HFFc6 (cell line): ENCODE measurements at regions not wholly inside any gene's neighbourhood (a gene's known extent, or its start where the extent isn't known, plus 50 kb on each side); places are given as distances from the start of the nearest gene placed in this dataset.
"Not testable (repeated sequence)": the region's sequence is repeated elsewhere in the genome, so short reads cannot be mapped to it uniquely, and the experiment has no call there.

ENCODE experiments used
- DNase-seq: peaks from one replicate; pipeline ENCODE4 v3.0.0-alpha.2; 2018
- H3K27ac Mint-ChIP-seq: 2 replicates; pipeline ENCODE4 v1.8.0; 2020; ENCODE audit warnings: mild to moderate bottlenecking, mixed read lengths
- H3K27me3 Mint-ChIP-seq: 2 replicates; pipeline ENCODE4 v1.8.0; 2021; ENCODE audit warnings: mild to moderate bottlenecking, moderate library complexity, mixed read lengths; ENCODE audit not compliant: insufficient read depth
- H3K36me3 Mint-ChIP-seq: 2 replicates; pipeline ENCODE4 v1.8.0; 2021; ENCODE audit warnings: low read depth, mixed read lengths
- H3K4me1 Mint-ChIP-seq: 2 replicates; pipeline ENCODE4 v1.8.0; 2020; ENCODE audit warnings: low read depth, mixed read lengths
- H3K4me3 Mint-ChIP-seq: 2 replicates; pipeline ENCODE4 v1.8.0; 2020; ENCODE audit warnings: mild to moderate bottlenecking, moderate library complexity, mixed read lengths
- H3K9me3 Mint-ChIP-seq: 2 replicates; pipeline ENCODE4 v1.8.0; 2020; ENCODE audit warnings: mild to moderate bottlenecking, mixed read lengths
- TF ChIP-seq, protein P1 (sequence below): fragments of 200-600 bp; sonication (generic); IDR thresholded peaks from 2 replicates; pipeline ENCODE4 v1.5.0; 2021; ENCODE audit warnings: antibody characterized with exemption, mild to moderate bottlenecking

DNA sequence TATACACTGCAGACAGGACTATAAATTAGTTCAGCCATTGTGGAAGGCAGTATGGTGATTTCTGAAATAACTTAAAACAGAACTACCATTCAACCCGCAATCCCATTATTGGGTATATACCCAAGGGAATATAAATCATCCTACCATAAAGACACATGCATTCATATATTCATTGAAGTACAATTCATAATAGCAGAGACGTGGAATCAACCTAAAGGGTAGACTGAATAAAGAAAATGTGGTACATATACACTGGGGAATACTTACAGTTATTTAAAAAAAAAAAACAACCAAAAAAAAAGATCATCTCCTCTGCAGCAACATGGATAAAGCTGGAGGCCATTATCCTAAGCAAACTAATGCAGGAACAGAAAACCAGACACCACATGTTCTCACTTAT is 473.9 kb downstream of the TRHDE start:
- no peak overlapping the region for H3K27ac Mint-ChIP-seq
- DNase-seq = no peak
- H3K9me3 Mint-ChIP-seq = peaks cover 7% of the 10 kb centered on the region
- no peak overlapping the region for H3K4me3 Mint-ChIP-seq
- H3K27me3 Mint-ChIP-seq = no peaks in the 10 kb centered on the region
- H3K4me1 Mint-ChIP-seq = no peaks in the 10 kb centered on the region
- TF ChIP-seq, protein P1, sequence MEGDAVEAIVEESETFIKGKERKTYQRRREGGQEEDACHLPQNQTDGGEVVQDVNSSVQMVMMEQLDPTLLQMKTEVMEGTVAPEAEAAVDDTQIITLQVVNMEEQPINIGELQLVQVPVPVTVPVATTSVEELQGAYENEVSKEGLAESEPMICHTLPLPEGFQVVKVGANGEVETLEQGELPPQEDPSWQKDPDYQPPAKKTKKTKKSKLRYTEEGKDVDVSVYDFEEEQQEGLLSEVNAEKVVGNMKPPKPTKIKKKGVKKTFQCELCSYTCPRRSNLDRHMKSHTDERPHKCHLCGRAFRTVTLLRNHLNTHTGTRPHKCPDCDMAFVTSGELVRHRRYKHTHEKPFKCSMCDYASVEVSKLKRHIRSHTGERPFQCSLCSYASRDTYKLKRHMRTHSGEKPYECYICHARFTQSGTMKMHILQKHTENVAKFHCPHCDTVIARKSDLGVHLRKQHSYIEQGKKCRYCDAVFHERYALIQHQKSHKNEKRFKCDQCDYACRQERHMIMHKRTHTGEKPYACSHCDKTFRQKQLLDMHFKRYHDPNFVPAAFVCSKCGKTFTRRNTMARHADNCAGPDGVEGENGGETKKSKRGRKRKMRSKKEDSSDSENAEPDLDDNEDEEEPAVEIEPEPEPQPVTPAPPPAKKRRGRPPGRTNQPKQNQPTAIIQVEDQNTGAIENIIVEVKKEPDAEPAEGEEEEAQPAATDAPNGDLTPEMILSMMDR = no peak
- H3K36me3 Mint-ChIP-seq = no peaks in the 10 kb centered on the region

DNA sequence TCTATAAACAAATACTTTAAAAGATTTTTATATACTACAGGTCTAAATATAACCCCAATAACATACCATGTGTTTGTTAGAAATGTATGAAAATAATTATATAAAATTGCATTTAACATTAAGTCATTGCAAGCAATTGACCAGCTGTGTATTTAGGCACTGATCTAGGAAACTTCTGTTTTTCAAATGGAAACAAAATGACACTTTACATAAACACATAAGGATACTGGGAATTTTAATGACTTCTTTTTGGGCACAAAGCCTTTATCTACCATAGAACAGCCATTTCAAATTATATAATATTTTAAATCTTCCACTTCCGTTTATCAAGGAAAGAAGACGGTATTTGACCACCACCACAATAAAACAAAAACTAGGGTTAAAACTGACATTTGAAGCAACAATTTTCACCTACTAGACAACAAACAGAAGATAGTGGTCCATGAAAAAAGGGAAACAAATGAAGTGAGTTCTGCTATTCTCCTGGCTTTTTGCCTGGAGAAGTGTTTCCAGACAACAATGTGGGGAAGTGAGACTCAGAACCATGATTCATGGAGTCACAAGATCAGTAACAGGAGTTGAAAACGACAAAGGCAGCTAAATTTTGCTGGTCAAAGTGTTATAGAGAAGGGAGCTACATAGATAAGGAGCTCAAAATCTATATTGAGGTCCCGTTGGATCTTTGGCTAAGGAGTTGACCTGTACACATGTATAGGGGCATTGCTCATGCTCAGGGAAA is 475.1 kb downstream of the TRHDE start:
- H3K9me3 Mint-ChIP-seq = peaks cover 7% of the 10 kb centered on the region
- no peaks in the 10 kb centered on the region for H3K4me1 Mint-ChIP-seq
- H3K27me3 Mint-ChIP-seq = no peaks in the 10 kb centered on the region
- TF ChIP-seq, protein P1 = no peak
- DNase-seq = no peak
- no peak overlapping the region for H3K4me3 Mint-ChIP-seq
- H3K27ac Mint-ChIP-seq = no peak overlapping the region
- no peaks in the 10 kb centered on the region for H3K36me3 Mint-ChIP-seq

DNA sequence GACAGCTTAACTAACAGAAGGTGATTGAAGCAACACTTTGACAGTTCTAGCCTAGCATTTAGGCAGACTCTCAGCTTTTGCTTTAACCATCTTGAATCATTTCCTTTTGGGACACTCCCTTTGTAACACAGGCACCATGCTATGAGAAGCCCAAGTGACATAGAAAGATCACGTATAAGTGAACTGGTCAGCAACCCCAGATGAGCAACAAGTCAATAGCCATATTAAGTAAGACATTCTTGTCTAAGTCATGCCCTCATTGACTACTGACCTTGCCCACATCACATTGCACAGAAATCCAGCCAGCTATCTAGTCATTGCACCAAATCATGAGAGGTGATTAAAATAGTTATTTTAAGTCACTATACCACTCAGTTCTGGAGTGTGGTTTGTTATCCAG is 476.8 kb downstream of the TRHDE start:
- no peak overlapping the region for H3K4me3 Mint-ChIP-seq
- no peak overlapping the region for H3K27ac Mint-ChIP-seq
- H3K36me3 Mint-ChIP-seq = no peaks in the 10 kb centered on the region
- no peaks in the 10 kb centered on the region for H3K4me1 Mint-ChIP-seq
- DNase-seq = no peak
- no peaks in the 10 kb centered on the region; the same call in 1 of the 2 replicates for H3K9me3 Mint-ChIP-seq
- TF ChIP-seq, protein P1 = no peak
- no peaks in the 10 kb centered on the region; the same call in 1 of the 2 replicates for H3K27me3 Mint-ChIP-seq

DNA sequence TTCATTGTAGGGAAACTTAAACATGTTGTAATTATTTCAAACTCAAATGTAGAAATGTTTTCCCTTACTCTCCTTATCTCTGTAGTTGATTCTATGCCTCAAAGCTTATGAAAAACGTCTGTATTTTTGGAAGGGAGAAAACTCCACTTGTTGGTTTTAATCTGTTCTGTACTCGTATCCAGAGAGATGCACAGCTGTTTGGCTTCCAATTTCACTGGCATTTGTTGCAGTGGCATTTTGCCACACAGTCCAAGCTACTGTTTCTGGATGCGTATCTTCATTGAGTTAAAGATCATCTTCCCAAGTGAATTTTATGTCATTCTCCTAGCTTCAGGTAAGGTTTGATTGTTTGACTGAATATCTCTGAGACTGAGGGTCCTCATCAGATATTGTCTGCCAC is 481.4 kb downstream of the TRHDE start:
- TF ChIP-seq, protein P1 = no peak
- Mint-ChIP-seq H3K27ac (no peak overlapping the region), H3K4me1 (no peaks in the 10 kb centered on the region), H3K9me3 (peaks cover 16% of the 10 kb centered on the region), H3K27me3 (no peaks in the 10 kb centered on the region; the same call in 1 of the 2 replicates), H3K36me3 (no peaks in the 10 kb centered on the region; the same call in 1 of the 2 replicates), H3K4me3 (no peak overlapping the region)
- DNase-seq = no peak

DNA sequence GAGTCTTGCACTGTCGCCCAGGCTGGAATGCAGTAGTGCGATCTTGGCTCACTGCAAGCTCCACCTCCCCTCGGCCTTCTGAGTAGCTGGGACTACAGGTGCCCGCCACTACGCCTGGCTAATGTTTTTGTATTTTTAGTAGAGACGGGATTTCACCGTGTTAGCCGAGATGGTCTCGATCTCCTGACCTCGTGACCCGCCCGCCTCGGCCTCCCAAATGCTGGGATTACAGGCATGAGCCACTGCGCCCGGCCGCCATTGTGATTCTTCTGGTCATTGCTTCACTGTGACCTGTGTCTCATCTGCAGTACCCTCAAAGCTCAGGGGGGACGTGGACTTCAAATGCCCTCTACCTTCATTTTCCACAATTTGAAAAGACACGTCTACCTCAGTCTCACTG is 481.9 kb downstream of the TRHDE start:
- H3K36me3 Mint-ChIP-seq, H3K27ac Mint-ChIP-seq, H3K4me3 Mint-ChIP-seq, H3K4me1 Mint-ChIP-seq, DNase-seq, H3K27me3 Mint-ChIP-seq: not testable (repeated sequence)
- peaks cover 19% of the 10 kb centered on the region for H3K9me3 Mint-ChIP-seq

DNA sequence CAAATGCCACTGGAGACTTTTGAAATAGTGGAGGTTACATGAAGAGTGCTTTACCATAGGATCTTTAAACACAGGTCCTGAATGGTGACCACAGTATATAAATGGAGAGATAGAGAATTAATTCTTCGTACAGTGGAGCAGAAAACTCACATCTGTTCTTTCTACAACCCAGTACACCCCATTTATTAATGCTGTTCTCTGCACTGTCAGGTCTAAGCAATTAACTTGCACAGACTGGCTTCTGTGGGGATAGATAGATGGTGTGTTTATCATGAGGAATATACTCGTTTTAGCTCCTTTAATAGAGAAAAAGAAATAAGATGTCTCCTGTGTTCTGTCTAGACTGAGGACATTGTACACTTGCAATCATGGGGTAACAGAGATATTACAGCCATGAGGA is 494.3 kb downstream of the TRHDE start:
- H3K4me3 Mint-ChIP-seq = no peak overlapping the region
- no peaks in the 10 kb centered on the region for H3K27me3 Mint-ChIP-seq
- H3K9me3 Mint-ChIP-seq = peaks cover 4% of the 10 kb centered on the region; the same call in 1 of the 2 replicates
- no peak overlapping the region for H3K27ac Mint-ChIP-seq
- H3K36me3 Mint-ChIP-seq = no peaks in the 10 kb centered on the region
- TF ChIP-seq, protein P1 = no peak
- H3K4me1 Mint-ChIP-seq = no peaks in the 10 kb centered on the region
- DNase-seq = no peak
